CD4-positive, alpha-beta memory T cell (primary cell): ENCODE measurements at regions not wholly inside any gene's neighbourhood (a gene's known extent, or its start where the extent isn't known, plus 50 kb on each side); places are given as distances from the start of the nearest gene placed in this dataset.

Source experiments
- CTCF ChIA-PET: fragments of 350-600 bp; sonication (Branson Sonifier 250); formaldehyde crosslinking; loops from one replicate; lab custom pipeline; 2021; ENCODE audit warnings: inconsistent platforms; ENCODE audit not compliant: partially characterized antibody; lab: Charles Lee
- POLR2A ChIA-PET: fragments of 350-600 bp; sonication (Branson Sonifier 250); formaldehyde crosslinking; loops from one replicate; lab custom pipeline; 2021; ENCODE audit not compliant: partially characterized antibody; lab: Charles Lee
- DNase-seq, 5 donors: peaks; one replicate each; pipeline versions ENCODE4 v3.0.0 to v3.0.0-alpha.2; 2020 to 2022; ENCODE audit warnings: mixed read lengths in 1 of 5
- H3K27ac ChIP-seq: one replicate; pipeline ENCODE4 v1.7.0; 2013; ENCODE audit warnings: low read depth, low read length
- H3K27me3 ChIP-seq: 2 replicates; pipeline ENCODE4 v1.7.0; 2013; ENCODE audit warnings: mild to moderate bottlenecking, low read length, moderate library complexity; ENCODE audit not compliant: insufficient read depth
- H3K36me3 ChIP-seq: 2 replicates; pipeline ENCODE4 v1.7.0; 2013; ENCODE audit warnings: mild to moderate bottlenecking, low read length, moderate library complexity; ENCODE audit not compliant: insufficient read depth
- H3K4me1 ChIP-seq: 2 replicates; pipeline ENCODE4 v1.7.0; 2013; ENCODE audit warnings: mild to moderate bottlenecking, low read length, moderate library complexity; ENCODE audit not compliant: insufficient read depth
- H3K4me3 ChIP-seq, 2 donors: one replicate each; pipeline ENCODE4 v1.7.0; 2013; ENCODE audit warnings: low read length in 2 of 2, mild to moderate bottlenecking in 1 of 2
- H3K9me3 ChIP-seq, 2 donors: one replicate each; pipeline ENCODE4 v1.7.0; 2013; ENCODE audit warnings: low read length in 2 of 2, control low read depth in 1 of 2; ENCODE audit not compliant: control insufficient read depth in 1 of 2
- H3K27ac Mint-ChIP-seq, 7 donors: one replicate each; pipeline ENCODE4 v1.8.0; 2020 to 2021; ENCODE audit warnings: mixed read lengths in 7 of 7, mild to moderate bottlenecking in 6 of 7, inconsistent platforms in 3 of 7, moderate library complexity in 3 of 7
- H3K27me3 Mint-ChIP-seq, 2 donors: one replicate each; pipeline ENCODE4 v1.8.0; 2020 to 2021; ENCODE audit warnings: mixed read lengths in 2 of 2
- H3K36me3 Mint-ChIP-seq, 2 donors: one replicate each; pipeline ENCODE4 v1.8.0; 2020 to 2021; ENCODE audit warnings: mixed read lengths in 2 of 2, inconsistent platforms in 1 of 2, mild to moderate bottlenecking in 1 of 2
- H3K4me1 Mint-ChIP-seq, 4 donors: one replicate each; pipeline ENCODE4 v1.8.0; 2020 to 2021; ENCODE audit warnings: mixed read lengths in 4 of 4, mild to moderate bottlenecking in 1 of 4
- H3K4me3 Mint-ChIP-seq, 8 donors: one replicate each; pipeline ENCODE4 v1.8.0; 2020 to 2021; ENCODE audit warnings: mixed read lengths in 8 of 8, mild to moderate bottlenecking in 7 of 8, moderate library complexity in 6 of 8, inconsistent platforms in 3 of 8
- H3K9me3 Mint-ChIP-seq, 8 donors: one replicate each; pipeline ENCODE4 v1.8.0; 2020 to 2021; ENCODE audit warnings: mixed read lengths in 8 of 8, mild to moderate bottlenecking in 5 of 8, inconsistent platforms in 3 of 8, moderate library complexity in 1 of 8
- intact Hi-C: fragments of 100-400 bp; cut with micrococcal nuclease; formaldehyde crosslinking; loops from one replicate; pipeline ENCODE4 v1.15.1; 2023

- Histone ChIP-seq H3K4me1 (no peaks in the 10 kb centered on the region), H3K27me3 (no peaks in the 10 kb centered on the region), H3K4me3 (no peak overlapping the region), H3K36me3 (no peaks in the 10 kb centered on the region), H3K9me3 (no peaks in the 10 kb centered on the region), H3K27ac (no peak overlapping the region)
- intact Hi-C loops, result no loop called here
- Mint-ChIP-seq H3K4me1 (no peaks in the 10 kb centered on the region), H3K36me3 (no peaks in the 10 kb centered on the region), H3K27me3 (peaks cover 7 to 11% of the 10 kb centered on the region in 2 donors), H3K4me3 (no peak overlapping the region), H3K9me3 (no peaks in the 10 kb centered on the region), H3K27ac (no peak overlapping the region)
- CTCF ChIA-PET, result interaction anchor here (1.1 kb wide), 1 partner anchor 9 kb away, joined by 3 read pairs; no protein-coding TSS in a partner anchor
- POLR2A ChIA-PET, result no interaction called here
- DNase-seq, result no peak
These were observed 53.2 kb upstream of the FZD7 start for GRCh38 chr2:201980389-201980821.

- H3K36me3 Mint-ChIP-seq, result no peaks in the 10 kb centered on the region
- H3K27me3 ChIP-seq, result no peaks in the 10 kb centered on the region
- intact Hi-C loops, result no loop called here
- no peak overlapping the region for H3K27ac Mint-ChIP-seq
- H3K9me3 ChIP-seq, result no peaks in the 10 kb centered on the region
- no peak overlapping the region for H3K27ac ChIP-seq
- H3K9me3 Mint-ChIP-seq, result no peaks in the 10 kb centered on the region
- no peaks in the 10 kb centered on the region for H3K4me1 Mint-ChIP-seq
- peaks cover 7 to 11% of the 10 kb centered on the region in 2 donors for H3K27me3 Mint-ChIP-seq
- no peaks in the 10 kb centered on the region for H3K36me3 ChIP-seq
- ChIA-PET POLR2A (no interaction called here), CTCF (no interaction called here)
- no peak overlapping the region for H3K4me3 ChIP-seq
- no peak overlapping the region for H3K4me3 Mint-ChIP-seq
- H3K4me1 ChIP-seq, result no peaks in the 10 kb centered on the region
- DNase-seq, result no peak
These were observed 52.7 kb upstream of the FZD7 start for GRCh38 chr2:201980946-201981345.

- peaks cover 3 to 9% of the 10 kb centered on the region in 2 donors for H3K27me3 Mint-ChIP-seq
- H3K27ac ChIP-seq, result no peak overlapping the region
- no peaks in the 10 kb centered on the region for H3K27me3 ChIP-seq
- H3K4me3 ChIP-seq, result no peak overlapping the region
- DNase-seq, result no peak
- ChIA-PET CTCF (no interaction called here), POLR2A (no interaction called here)
- intact Hi-C loops, result no loop called here
- H3K4me3 Mint-ChIP-seq, result no peak overlapping the region
- no peaks in the 10 kb centered on the region for H3K9me3 Mint-ChIP-seq
- no peaks in the 10 kb centered on the region for H3K36me3 Mint-ChIP-seq
- H3K9me3 ChIP-seq, result no peaks in the 10 kb centered on the region
- no peak overlapping the region for H3K27ac Mint-ChIP-seq
- H3K4me1 Mint-ChIP-seq, result no peaks in the 10 kb centered on the region
- no peaks in the 10 kb centered on the region for H3K36me3 ChIP-seq
- no peaks in the 10 kb centered on the region for H3K4me1 ChIP-seq
These were observed 50.5 kb upstream of the FZD7 start for GRCh38 chr2:201983174-201983573.

- intact Hi-C loops, result no loop called here
- Mint-ChIP-seq H3K36me3 (no peaks in the 10 kb centered on the region), H3K4me1 (no peaks in the 10 kb centered on the region), H3K27me3 (peaks cover 3 to 7% of the 10 kb centered on the region in 2 donors), H3K9me3 (no peaks in the 10 kb centered on the region), H3K27ac (no peak overlapping the region), H3K4me3 (no peak overlapping the region)
- Histone ChIP-seq H3K4me3 (no peak overlapping the region), H3K4me1 (no peaks in the 10 kb centered on the region), H3K27ac (no peak overlapping the region), H3K27me3 (no peaks in the 10 kb centered on the region), H3K36me3 (no peaks in the 10 kb centered on the region), H3K9me3 (no peaks in the 10 kb centered on the region)
- POLR2A ChIA-PET, result no interaction called here
- no peak for DNase-seq
- CTCF ChIA-PET, result no interaction called here
These were observed 49.9 kb upstream of the FZD7 start for GRCh38 chr2:201983800-201984199.
